GM20431 (cell line): ENCODE measurements at regions not wholly inside any gene's neighbourhood (a gene's known extent, or its start where the extent isn't known, plus 50 kb on each side); places are given as distances from the start of the nearest gene placed in this dataset.
"Not testable (repeated sequence)": the region's sequence is repeated elsewhere in the genome, so short reads cannot be mapped to it uniquely, and the experiment has no call there.

Source experiments
- in situ Hi-C: fragments of 300-500 bp; cut with MseI, MboI; formaldehyde crosslinking; loops from one replicate; pipeline ENCODE4 v1.15.0; 2020; ENCODE audit warnings: low sequenced_read_pairs; ENCODE audit not compliant: unreplicated experiment

- in situ Hi-C loops, result no loop called here
These were observed 114.3 kb downstream of the DLEU7 start for GRCh38 chr13:50729177-50729576.

DNA sequence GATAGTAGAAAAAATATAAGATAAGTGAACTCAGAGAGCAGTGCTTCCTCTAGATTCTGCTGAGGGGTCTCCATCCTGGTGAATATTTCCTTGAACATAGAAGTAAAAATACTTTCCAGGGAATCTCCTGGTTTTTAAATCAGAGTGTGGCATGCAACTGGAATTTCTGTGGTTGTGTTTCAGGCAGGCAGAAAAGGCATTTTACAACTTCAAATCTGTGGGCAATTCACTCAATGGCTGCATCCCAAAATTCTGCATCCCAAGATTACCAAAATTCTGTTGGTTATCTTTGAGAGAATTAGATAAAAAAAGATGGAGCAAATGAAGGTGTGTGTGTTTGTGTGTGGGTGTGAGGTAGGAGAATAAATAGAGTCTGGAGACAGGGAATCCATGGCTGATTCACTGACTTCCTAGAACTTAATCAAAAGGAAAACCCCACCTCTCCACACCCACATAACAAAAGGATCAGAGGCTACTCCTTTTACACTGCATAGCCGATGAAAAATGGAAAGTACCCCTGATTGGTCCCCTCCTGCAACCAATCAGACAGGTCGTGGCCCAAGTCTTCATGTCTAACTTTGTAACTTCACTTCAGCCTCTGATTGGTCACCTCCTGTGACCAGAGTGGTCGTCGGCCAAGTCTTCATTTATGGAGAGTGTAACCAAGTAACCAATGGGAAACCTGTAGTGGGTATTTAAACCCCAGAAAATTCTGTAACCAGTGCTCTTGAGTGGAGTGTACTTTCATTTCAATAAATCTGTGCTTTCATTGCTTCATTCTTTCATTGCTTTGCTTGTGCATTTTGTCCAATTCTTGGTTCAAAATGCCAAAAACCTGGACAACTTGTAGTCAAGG, 112.8 kb downstream of the DLEU7 start:
- in situ Hi-C loops, result no loop called here

GRCh38 chr13:50731400-50731799, 112.1 kb downstream of the DLEU7 start:
- in situ Hi-C loops, result no loop called here

GRCh38 chr13:50732712-50733111, 110.8 kb downstream of the DLEU7 start:
- in situ Hi-C loops, result no loop called here

GRCh38 chr13:50733392-50733791, 110.1 kb downstream of the DLEU7 start:
- in situ Hi-C loops, result no loop called here

- in situ Hi-C loops, result no loop called here
These were observed 108.4 kb downstream of the DLEU7 start for GRCh38 chr13:50735071-50735470.

- in situ Hi-C loops, result no loop called here
These were observed 103.3 kb downstream of the DLEU7 start for GRCh38 chr13:50740052-50740741.

DNA sequence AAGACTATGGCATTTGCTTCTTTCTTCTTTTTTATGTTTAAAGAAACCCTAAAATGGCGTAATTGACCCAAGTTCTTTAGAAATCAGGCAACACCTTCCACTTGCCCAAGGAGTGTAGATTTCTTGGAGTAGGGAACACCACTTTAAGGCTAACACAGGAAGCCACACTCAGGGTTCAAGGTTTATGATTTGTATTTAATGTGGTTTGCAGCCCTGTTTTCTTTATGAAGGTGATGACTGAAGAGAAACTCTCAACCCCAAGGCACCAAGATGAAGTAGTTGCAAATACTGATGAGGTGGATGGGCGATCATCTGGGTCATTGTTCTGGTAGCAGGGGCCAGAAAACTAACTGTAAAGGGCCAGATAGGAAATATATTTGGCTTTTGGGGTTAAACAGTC, 101.1 kb downstream of the DLEU7 start:
- in situ Hi-C loops, result no loop called here

- in situ Hi-C loops, result no loop called here
These were observed 100.5 kb downstream of the DLEU7 start for GRCh38 chr13:50742968-50743367.

DNA sequence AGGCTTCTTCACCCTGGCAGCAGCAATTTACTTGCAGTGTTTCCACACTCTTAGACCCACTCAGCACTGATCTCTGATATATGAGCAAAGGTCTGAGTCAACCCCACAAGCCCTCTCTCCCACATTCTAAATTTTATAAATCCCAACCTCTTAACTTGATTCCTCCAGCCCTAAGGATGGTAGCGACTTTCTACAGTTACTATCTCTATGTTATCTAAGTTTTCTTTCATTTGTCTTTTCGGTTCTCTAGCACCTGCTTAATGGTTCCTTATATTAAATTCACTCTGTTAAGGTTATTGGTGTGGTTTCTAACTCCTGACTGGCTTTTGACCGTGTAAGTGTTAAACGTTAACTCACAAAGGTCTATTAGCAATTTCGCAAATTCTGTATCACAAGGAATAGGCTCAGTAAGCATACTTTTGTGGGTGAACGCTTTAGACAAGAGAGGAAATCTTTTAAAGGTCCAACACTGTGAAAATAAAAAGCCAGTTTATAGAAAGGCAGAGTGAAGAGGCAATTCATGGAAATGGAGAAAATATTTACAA, 99.3 kb downstream of the DLEU7 start:
- in situ Hi-C loops, result no loop called here

GRCh38 chr13:50745542-50746115, 97.9 kb downstream of the DLEU7 start:
- in situ Hi-C loops, result no loop called here

DNA sequence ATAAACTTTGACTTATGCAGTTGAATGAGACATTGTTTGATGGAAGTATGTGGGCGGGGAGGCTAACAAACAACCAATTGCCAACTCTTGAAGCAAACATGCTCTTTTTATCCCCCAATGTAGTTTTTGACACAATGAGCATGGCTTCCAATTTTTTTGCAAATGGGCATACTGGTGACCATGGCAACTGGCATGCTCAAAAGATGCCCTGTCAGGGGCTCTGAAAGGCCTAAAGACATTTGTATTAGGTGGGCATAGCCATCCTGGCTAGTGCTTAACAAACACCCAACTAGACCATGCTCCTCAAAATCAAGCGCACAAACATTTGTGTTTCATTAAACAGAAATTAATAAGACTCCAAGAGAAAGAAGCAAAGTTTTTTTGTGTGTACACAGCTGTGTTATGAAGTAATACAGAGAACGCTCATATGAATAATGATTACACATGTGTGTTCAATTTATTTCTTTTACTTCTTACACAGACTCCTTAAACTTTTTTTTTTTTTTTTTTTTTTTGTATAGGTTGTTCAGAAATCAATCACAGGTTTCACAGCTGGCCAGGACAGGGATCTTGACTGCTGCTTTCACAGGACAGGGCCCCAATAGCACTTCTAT, 95.6 kb downstream of the DLEU7 start:
- in situ Hi-C loops, result no loop called here

DNA sequence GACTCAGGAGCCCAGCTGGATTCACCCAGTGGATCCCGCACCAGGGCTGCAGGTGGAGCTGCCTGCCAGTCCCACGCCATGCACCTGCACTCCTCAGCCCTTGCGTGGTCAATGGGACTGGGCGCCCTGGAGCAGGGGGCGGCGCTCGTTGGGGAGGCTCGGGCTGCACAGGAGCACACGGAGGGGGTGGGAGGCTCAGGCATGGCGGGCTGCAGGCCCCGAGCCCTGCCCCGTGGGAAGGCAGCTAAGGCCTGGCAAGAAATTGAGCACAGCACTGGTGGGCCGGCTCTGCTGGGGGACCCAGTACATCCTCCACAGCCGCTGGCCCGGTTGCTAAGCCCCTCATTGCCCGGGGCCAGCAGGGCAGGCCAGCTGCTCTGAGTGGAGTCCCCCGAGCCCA, 90.3 kb downstream of the DLEU7 start:
- in situ Hi-C loops, result not testable (repeated sequence)

GRCh38 chr13:50755862-50756685, 87.4 kb downstream of the DLEU7 start:
- in situ Hi-C loops, result not testable (repeated sequence)

DNA sequence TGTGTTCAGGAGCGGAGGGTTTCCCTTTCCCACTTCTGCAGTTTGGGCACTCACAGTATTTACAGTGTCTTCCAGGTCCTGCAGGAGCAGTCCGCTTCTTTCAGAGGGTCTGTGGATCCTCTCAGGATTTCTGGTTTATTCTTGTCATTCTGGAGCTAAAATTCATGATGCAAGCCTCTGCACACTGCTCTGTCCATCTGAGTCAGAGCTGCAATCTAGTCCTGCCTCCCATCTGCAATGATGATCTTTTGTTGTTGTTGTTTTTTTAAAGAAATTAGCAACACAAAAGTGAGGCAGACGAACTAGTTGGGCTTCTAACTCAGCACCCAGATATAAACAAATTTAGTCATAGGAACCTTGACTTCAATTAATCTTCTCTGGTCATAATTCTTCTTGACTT, 86.5 kb downstream of the DLEU7 start:
- in situ Hi-C loops, result no loop called here

DNA sequence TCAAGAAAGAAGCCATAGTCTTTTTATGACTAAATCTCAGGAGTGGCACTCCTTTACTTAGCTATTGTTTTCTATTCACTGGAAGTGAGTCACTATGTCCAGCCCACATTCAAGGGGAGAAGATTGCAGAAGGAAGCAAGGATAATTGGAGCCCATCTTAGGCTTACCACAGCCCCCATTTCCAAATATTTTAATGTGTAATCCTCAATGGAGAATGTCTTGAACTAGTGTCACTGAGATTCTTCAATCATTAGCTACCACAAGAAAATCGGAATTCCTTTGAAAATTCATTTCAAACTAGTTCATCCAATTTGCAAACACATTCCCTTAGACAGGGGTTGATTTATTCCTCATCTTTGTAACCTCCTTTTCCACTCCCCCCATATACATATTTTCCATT, 84.7 kb downstream of the DLEU7 start:
- in situ Hi-C loops, result no loop called here

DNA sequence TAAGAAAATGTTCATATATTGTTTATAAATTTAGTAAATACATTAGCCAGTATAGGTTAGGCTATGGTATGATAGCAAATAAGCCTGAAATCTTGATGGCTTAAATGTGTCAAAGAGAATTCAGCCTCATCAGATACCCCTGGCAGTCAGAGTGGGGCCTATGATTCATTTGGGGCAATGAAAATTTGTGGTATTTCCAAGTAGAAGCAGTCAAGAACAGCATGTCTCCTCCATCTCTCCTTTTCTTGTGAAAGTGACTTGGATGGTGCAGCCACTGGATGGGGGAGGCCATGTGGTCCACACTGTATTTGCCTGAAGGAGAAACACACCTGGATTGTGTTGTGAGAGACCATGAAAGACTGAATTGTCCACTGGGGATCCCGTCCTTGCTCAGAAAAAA, 82.7 kb downstream of the DLEU7 start:
- in situ Hi-C loops, result no loop called here

- in situ Hi-C loops, result no loop called here
These were observed 82.1 kb downstream of the DLEU7 start for GRCh38 chr13:50761406-50761805.

- in situ Hi-C loops, result no loop called here
These were observed 80.4 kb downstream of the DLEU7 start for GRCh38 chr13:50762969-50763567.
